ENCODE measurements at regions not wholly inside any gene's neighbourhood (a gene's known extent, or its start where the extent isn't known, plus 50 kb on each side); places are given as distances from the start of the nearest gene placed in this dataset.
A peak's percentile ranks its signal among the peaks of the same experiment; 100 is the strongest.

DNA sequence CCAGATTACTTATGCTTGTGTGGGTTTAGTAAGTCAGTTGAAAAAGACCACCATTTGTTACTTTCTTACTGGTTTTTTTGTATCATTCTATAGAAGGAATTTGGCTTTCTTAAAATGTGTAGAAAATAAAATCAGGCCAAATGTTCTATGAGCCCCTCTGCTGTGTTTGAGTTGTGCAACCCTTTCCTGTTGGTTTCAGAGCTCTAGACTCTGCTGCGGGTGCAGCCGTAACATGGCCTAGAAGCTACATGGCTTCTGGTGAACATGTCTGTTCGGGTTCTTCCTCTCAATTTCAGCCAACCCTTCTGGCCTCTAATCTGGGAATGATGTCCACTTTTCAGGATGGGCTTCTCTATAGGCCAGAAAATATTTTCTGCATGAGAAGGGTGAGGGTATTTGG, 56.6 kb upstream of the RAB18 start:
- peak overlapping the region in 1 of 2 donors; percentile 68 for H3K27ac ChIP-seq (ENCODE audit: low read depth in 1 of 2, low read length in 2 of 2)

DNA sequence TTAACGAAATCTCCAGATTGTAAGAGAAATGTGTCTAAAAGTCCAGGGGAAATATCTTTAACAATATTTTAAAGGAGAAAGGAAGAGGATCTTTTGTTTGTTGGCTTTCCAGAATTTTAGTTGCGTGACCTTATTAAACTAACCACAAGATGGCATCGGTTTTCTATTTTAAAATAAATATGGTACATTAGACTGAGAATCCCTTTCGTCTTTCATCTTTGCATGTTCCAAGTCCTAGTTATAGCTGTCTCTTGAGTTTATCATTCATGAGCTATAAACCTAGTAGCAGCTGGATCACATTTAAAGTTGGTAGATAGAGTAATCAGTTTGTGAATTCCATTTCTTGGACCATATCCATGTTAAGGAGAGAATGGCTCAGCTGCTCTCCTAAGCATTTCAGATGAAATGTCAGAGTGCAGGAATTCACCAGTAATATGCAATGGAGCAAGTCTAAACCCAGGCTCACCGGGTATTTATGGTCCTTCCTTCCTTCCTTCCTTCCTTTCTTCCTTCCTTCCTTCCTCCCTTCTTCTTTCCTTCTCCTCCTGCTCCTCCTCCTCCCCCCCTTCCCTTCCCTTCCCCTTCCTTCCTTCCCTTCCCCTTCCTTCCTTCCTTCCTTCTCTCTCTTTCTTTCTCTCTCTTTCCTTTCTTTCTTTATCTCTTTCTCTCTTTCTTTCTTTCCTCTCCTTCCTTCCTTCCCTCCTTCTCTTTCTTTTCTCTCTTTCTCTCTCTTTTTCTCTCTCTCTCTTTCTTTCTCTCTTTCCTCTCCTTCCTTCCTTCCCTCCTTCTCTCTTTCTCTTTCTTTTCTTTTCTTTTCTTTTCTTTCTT, 57.8 kb upstream of the RAB18 start:
- Mint-ChIP-seq H3K36me3 (no peaks in the 10 kb centered on the region), H3K27ac (peak overlapping the region in 4 of 7 donors; percentile 61 to 90 (median 67)), H3K9me3 (peaks cover 0 to 4% (median 0%) of the 10 kb centered on the region in 7 donors), H3K27me3 (ENCODE audit: low read depth in 3 of 3) (peaks cover 0 to 3% (median 1%) of the 10 kb centered on the region in 3 donors), H3K4me1 (peaks cover 46% of the 10 kb centered on the region), H3K4me3 (peak overlapping the region in 1 of 2 donors; percentile 51)
- no peak overlapping the region for H3K4me3 ChIP-seq (replicated peaks in 1 of 3; ENCODE audit: low read depth in 2 of 3, low read length in 3 of 3)
- H3K4me1 ChIP-seq (ENCODE audit: control insufficient read depth in 1 of 2, insufficient read depth in 2 of 2, low read length in 2 of 2) = peaks cover 33 to 53% of the 10 kb centered on the region in 2 donors
- H3K36me3 ChIP-seq (replicated peaks in 1 of 2; ENCODE audit: control insufficient read depth in 1 of 2, insufficient read depth in 2 of 2, low read length in 2 of 2) = no peaks in the 10 kb centered on the region
- DNase-seq = peak in 2 of 3 donors; percentile 19 to 44
- no peak overlapping the region for H3K9ac ChIP-seq (ENCODE audit: insufficient read depth, low read length, poor library complexity, severe bottlenecking)
- 0% methylated on average over 1 of the region's 5 CpGs for WGBS (ENCODE audit: insufficient coverage)
- H3K27me3 ChIP-seq (ENCODE audit: control insufficient read depth in 2 of 2, insufficient read depth in 2 of 2, low read length in 2 of 2) = no peaks in the 10 kb centered on the region
- H3K4me2 ChIP-seq (replicated peaks; ENCODE audit: extremely low read depth, low read length, poor library complexity, severe bottlenecking) = peak overlapping the region; percentile 23
- H3K27ac ChIP-seq (ENCODE audit: low read depth in 1 of 2, low read length in 2 of 2) = peak overlapping the region in 1 of 2 donors; percentile 68
- H3K79me2 ChIP-seq (ENCODE audit: insufficient read depth, low read length) = peaks cover 3% of the 10 kb centered on the region
- intact Hi-C loops (cut with micrococcal nuclease) = loop anchor here (5.0 kb wide), 1 partner anchor 211 kb away; no protein-coding TSS in a partner anchor
- no peaks in the 10 kb centered on the region for H3K9me3 ChIP-seq (replicated peaks in 1 of 2; ENCODE audit: control insufficient read depth in 1 of 2, insufficient read depth in 1 of 2, low read length in 2 of 2)
- no peaks in the 10 kb centered on the region for H4K20me1 ChIP-seq (ENCODE audit: insufficient read depth, low read length)
- peak overlapping the region; percentile 27 for H2AFZ ChIP-seq (ENCODE audit: insufficient read depth, low read depth, low read length, poor library complexity, severe bottlenecking)
- TF ChIP-seq, protein P1, sequence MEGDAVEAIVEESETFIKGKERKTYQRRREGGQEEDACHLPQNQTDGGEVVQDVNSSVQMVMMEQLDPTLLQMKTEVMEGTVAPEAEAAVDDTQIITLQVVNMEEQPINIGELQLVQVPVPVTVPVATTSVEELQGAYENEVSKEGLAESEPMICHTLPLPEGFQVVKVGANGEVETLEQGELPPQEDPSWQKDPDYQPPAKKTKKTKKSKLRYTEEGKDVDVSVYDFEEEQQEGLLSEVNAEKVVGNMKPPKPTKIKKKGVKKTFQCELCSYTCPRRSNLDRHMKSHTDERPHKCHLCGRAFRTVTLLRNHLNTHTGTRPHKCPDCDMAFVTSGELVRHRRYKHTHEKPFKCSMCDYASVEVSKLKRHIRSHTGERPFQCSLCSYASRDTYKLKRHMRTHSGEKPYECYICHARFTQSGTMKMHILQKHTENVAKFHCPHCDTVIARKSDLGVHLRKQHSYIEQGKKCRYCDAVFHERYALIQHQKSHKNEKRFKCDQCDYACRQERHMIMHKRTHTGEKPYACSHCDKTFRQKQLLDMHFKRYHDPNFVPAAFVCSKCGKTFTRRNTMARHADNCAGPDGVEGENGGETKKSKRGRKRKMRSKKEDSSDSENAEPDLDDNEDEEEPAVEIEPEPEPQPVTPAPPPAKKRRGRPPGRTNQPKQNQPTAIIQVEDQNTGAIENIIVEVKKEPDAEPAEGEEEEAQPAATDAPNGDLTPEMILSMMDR (IDR thresholded peaks at IDR 0.05) = peak; percentile 68

More for the DNA sequence above, 56.6 kb upstream of the RAB18 start:
- Histone ChIP-seq H3K4me1 (ENCODE audit: control insufficient read depth in 1 of 2, insufficient read depth in 2 of 2, low read length in 2 of 2) (peaks cover 44 to 63% of the 10 kb centered on the region in 2 donors), H3K9me3 (replicated peaks in 1 of 2; ENCODE audit: control insufficient read depth in 1 of 2, insufficient read depth in 1 of 2, low read length in 2 of 2) (no peaks in the 10 kb centered on the region), H4K20me1 (ENCODE audit: insufficient read depth, low read length) (no peaks in the 10 kb centered on the region), H3K9ac (ENCODE audit: insufficient read depth, low read length, poor library complexity, severe bottlenecking) (no peak overlapping the region), H3K27me3 (ENCODE audit: control insufficient read depth in 2 of 2, insufficient read depth in 2 of 2, low read length in 2 of 2) (no peaks in the 10 kb centered on the region), H3K4me3 (replicated peaks in 1 of 3; ENCODE audit: low read depth in 2 of 3, low read length in 3 of 3) (peak overlapping the region in 1 of 3 experiments; percentile 46), H3K4me2 (replicated peaks; ENCODE audit: extremely low read depth, low read length, poor library complexity, severe bottlenecking) (peak overlapping the region; percentile 57), H2AFZ (ENCODE audit: insufficient read depth, low read depth, low read length, poor library complexity, severe bottlenecking) (peak overlapping the region; percentile 64), H3K36me3 (replicated peaks in 1 of 2; ENCODE audit: control insufficient read depth in 1 of 2, insufficient read depth in 2 of 2, low read length in 2 of 2) (no peaks in the 10 kb centered on the region), H3K79me2 (ENCODE audit: insufficient read depth, low read length) (peaks cover 3% of the 10 kb centered on the region)
- Mint-ChIP-seq H3K36me3 (no peaks in the 10 kb centered on the region), H3K9me3 (peaks cover 0 to 4% (median 0%) of the 10 kb centered on the region in 7 donors), H3K27ac (peak overlapping the region; percentile 43 to 90 (median 78)), H3K27me3 (ENCODE audit: low read depth in 3 of 3) (peaks cover 0 to 2% (median 0%) of the 10 kb centered on the region in 3 donors), H3K4me1 (peaks cover 51% of the 10 kb centered on the region), H3K4me3 (no peak overlapping the region)
- WGBS (ENCODE audit: insufficient coverage) = 0% methylated on average over 2 of the region's 3 CpGs
- intact Hi-C loops (cut with micrococcal nuclease) = loop anchor here (5.0 kb wide), 1 partner anchor 210 kb away; no protein-coding TSS in a partner anchor
- peak in 1 of 3 donors; percentile 31 for DNase-seq
- TF ChIP-seq, protein P1 (IDR thresholded peaks at IDR 0.05) = no peak

Data from CD14-positive monocyte (primary cell).